B cell (primary cell): ENCODE measurements at regions not wholly inside any gene's neighbourhood (a gene's known extent, or its start where the extent isn't known, plus 50 kb on each side); places are given as distances from the start of the nearest gene placed in this dataset.

Source experiments
- CTCF ChIP-seq: fragments of 200-600 bp; IDR thresholded peaks from one replicate; pipeline ENCODE4 v1.8.0; 2022; ENCODE audit warnings: antibody characterized with exemption, mild to moderate bottlenecking
- EZH2 ChIP-seq: IDR thresholded peaks from 2 replicates; pipeline ENCODE4 v1.6.1; 2012; ENCODE audit warnings: borderline replicate concordance, low read depth, mild to moderate bottlenecking, moderate library complexity, low read length; ENCODE audit not compliant: insufficient read depth, poor library complexity, severe bottlenecking

- TF ChIP-seq CTCF (no peak), EZH2 (no peak)
Observed at GRCh38 chr18:77911971-77912605, 662.4 kb downstream of the GALR1 start.
